Mesothelial cell of epicardium (in vitro differentiated cells): ENCODE measurements at regions not wholly inside any gene's neighbourhood (a gene's known extent, or its start where the extent isn't known, plus 50 kb on each side); places are given as distances from the start of the nearest gene placed in this dataset.

Experiments used
- DNase-seq, 2 experiments: peaks; one replicate each; pipeline ENCODE4 v3.0.0; 2021; ENCODE audit warnings: low spot score in 2 of 2; ENCODE audit not compliant: unreplicated experiment in 2 of 2
- H3K27ac Mint-ChIP-seq: 2 replicates; pipeline ENCODE4 v1.8.0; 2021; ENCODE audit warnings: mixed read lengths
- H3K27me3 Mint-ChIP-seq: 2 replicates; pipeline ENCODE4 v1.8.0; 2021; ENCODE audit warnings: low read depth, mixed read lengths
- H3K36me3 Mint-ChIP-seq: 2 replicates; pipeline ENCODE4 v1.8.0; 2021; ENCODE audit warnings: mixed read lengths
- H3K4me1 Mint-ChIP-seq: 2 replicates; pipeline ENCODE4 v1.8.0; 2021; ENCODE audit warnings: mixed read lengths
- H3K4me3 Mint-ChIP-seq: 2 replicates; pipeline ENCODE4 v1.8.0; 2021; ENCODE audit warnings: mild to moderate bottlenecking, moderate library complexity, mixed read lengths
- H3K9me3 Mint-ChIP-seq: 2 replicates; pipeline ENCODE4 v1.8.0; 2021; ENCODE audit warnings: mixed read lengths
- CTCF ChIP-seq: fragments of 200-600 bp; sonication (generic); IDR thresholded peaks from one replicate; pipeline ENCODE4 v1.5.0; 2021; ENCODE audit warnings: antibody characterized with exemption; ENCODE audit not compliant: unreplicated experiment

GRCh38 chr6:34633785-34634184 is 62.8 kb downstream of the ILRUN start:
- H3K36me3 Mint-ChIP-seq = peaks cover 26% of the 10 kb centered on the region
- no peak overlapping the region for H3K27ac Mint-ChIP-seq
- no peaks in the 10 kb centered on the region for H3K4me1 Mint-ChIP-seq
- no peak overlapping the region for H3K4me3 Mint-ChIP-seq
- DNase-seq = no peak
- H3K27me3 Mint-ChIP-seq = no peaks in the 10 kb centered on the region
- H3K9me3 Mint-ChIP-seq = peaks cover 6% of the 10 kb centered on the region
- TF ChIP-seq CTCF = no peak

- Mint-ChIP-seq H3K4me3 (no peak overlapping the region), H3K9me3 (peaks cover 6% of the 10 kb centered on the region), H3K27me3 (no peaks in the 10 kb centered on the region), H3K4me1 (no peaks in the 10 kb centered on the region), H3K36me3 (peaks cover 28% of the 10 kb centered on the region), H3K27ac (no peak overlapping the region)
- DNase-seq = no peak
- no peak for TF ChIP-seq CTCF
Measured at GRCh38 chr6:34633256-34633655, 63.3 kb downstream of the ILRUN start.

GRCh38 chr6:34630040-34630439 is 66.5 kb downstream of the ILRUN start:
- Mint-ChIP-seq H3K36me3 (peaks cover 36% of the 10 kb centered on the region), H3K4me1 (no peaks in the 10 kb centered on the region), H3K9me3 (peaks cover 11% of the 10 kb centered on the region), H3K27ac (no peak overlapping the region), H3K4me3 (no peak overlapping the region), H3K27me3 (no peaks in the 10 kb centered on the region)
- no peak for DNase-seq
- no peak for TF ChIP-seq CTCF

- H3K36me3 Mint-ChIP-seq = peaks cover 36% of the 10 kb centered on the region
- no peaks in the 10 kb centered on the region for H3K4me1 Mint-ChIP-seq
- no peak overlapping the region for H3K27ac Mint-ChIP-seq
- H3K4me3 Mint-ChIP-seq = no peak overlapping the region
- TF ChIP-seq CTCF = no peak
- H3K9me3 Mint-ChIP-seq = peaks cover 8% of the 10 kb centered on the region
- H3K27me3 Mint-ChIP-seq = no peaks in the 10 kb centered on the region
- DNase-seq = no peak
Measured at GRCh38 chr6:34627296-34627695, 69.3 kb downstream of the ILRUN start.

- TF ChIP-seq CTCF = no peak
- Mint-ChIP-seq H3K4me3 (no peak overlapping the region), H3K27me3 (no peaks in the 10 kb centered on the region), H3K36me3 (peaks cover 11% of the 10 kb centered on the region), H3K4me1 (peaks cover 3% of the 10 kb centered on the region), H3K9me3 (no peaks in the 10 kb centered on the region), H3K27ac (no peak overlapping the region)
- DNase-seq = no peak
Measured at GRCh38 chr6:34618430-34619182, 62.5 kb upstream of the SPDEF start.
